ENCODE measurements at regions not wholly inside any gene's neighbourhood (a gene's known extent, or its start where the extent isn't known, plus 50 kb on each side); places are given as distances from the start of the nearest gene placed in this dataset.
A peak's percentile ranks its signal among the peaks of the same experiment; 100 is the strongest.

DNA sequence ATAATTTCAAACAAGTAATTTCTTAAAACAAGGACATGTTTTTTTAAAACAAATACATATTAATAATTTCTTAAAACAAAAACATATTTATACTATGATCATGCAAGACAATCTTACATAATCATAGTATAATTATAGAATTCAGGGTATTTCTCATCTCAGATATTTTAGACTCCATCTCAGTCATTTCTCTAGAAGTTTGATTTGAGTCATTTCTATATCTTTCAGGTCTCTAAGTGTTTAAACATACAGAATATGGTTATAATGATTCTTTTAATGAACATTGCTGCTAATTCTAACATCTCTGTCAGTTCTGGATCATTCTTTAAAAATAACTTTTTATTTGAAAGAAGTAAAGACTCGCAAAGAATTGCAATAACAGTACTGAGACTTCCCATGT is 154.2 kb upstream of the KYNU start:
- ChIA-PET CTCF (no interaction called here), POLR2A (no interaction called here)
- DNase-seq (ENCODE audit: extremely low spot score) = no peak
- no peak for TF ChIP-seq TARDBP (IDR thresholded peaks at IDR 0.05)
- no peak for TF ChIP-seq FOXM1 (IDR thresholded peaks at IDR 0.05; ENCODE audit: borderline replicate concordance)
- no peak for TF ChIP-seq ELF4 (IDR thresholded peaks at IDR 0.05)
- TF ChIP-seq HDGF (IDR thresholded peaks at IDR 0.05; ENCODE audit: borderline replicate concordance) = no peak
- TF ChIP-seq ARNT (IDR thresholded peaks at IDR 0.05) = no peak
- TF ChIP-seq SUZ12 (IDR thresholded peaks at IDR 0.05) = no peak
- no peak for TF ChIP-seq ZNF384 (IDR thresholded peaks at IDR 0.05)
- TF ChIP-seq FOXA1 (IDR thresholded peaks at IDR 0.05) = no peak
- TF ChIP-seq FOXK2 (IDR thresholded peaks at IDR 0.05) = no peak

DNA sequence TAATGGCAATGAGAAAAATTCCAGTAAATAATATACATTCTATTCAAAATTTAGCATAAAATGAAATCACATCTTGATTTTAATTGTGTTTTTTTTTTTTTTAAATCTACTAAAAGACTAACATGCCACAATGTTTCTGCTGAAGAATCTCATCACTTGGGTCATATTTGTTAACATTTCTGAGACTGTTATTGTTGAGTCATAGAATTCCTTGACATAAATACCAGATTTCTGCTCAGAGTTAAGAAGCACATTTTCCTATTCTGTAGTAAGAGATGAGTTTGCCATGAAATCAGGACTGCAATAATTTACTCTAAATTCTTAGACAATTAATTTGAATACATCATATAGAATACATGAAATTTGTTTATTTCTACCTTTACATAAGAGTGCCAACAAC is 154.9 kb upstream of the KYNU start:
- TF ChIP-seq FOXA1 (IDR thresholded peaks at IDR 0.05) = no peak
- TF ChIP-seq FOXM1 (IDR thresholded peaks at IDR 0.05; ENCODE audit: borderline replicate concordance) = no peak
- no peak for TF ChIP-seq ELF4 (IDR thresholded peaks at IDR 0.05)
- TF ChIP-seq SP1 (IDR thresholded peaks at IDR 0.05) = no peak
- DNase-seq (ENCODE audit: extremely low spot score) = no peak
- POLR2A ChIA-PET = no interaction called here
- CTCF ChIA-PET = no interaction called here

DNA sequence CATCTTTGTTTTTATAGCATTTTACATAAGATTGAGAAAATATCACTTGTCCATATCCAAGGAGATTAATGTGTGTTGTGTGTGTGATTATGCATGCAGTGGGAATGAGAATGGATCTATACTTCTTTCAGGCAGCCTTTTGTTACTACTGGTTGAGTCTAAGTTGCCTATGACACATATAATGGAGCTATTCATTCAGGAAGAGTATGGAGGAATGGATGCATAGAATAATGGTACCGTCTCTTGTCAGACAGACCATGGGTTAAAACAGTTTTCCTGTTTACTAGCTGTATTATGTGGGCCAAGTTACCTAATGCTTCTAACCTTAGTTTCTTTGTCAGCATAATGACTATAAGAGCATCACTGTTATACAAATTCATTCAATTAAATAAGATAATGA is 155.4 kb upstream of the KYNU start:
- CTCF ChIA-PET = no interaction called here
- DNase-seq (ENCODE audit: extremely low spot score) = no peak
- TF ChIP-seq FOXK2 (IDR thresholded peaks at IDR 0.05) (no peak), HDGF (IDR thresholded peaks at IDR 0.05; ENCODE audit: borderline replicate concordance) (no peak), L3MBTL2 (conservative IDR thresholded peaks at IDR 0.05) (no peak), TARDBP (IDR thresholded peaks at IDR 0.05) (no peak), FOXA1 (IDR thresholded peaks at IDR 0.05) (no peak), LEF1 (IDR thresholded peaks at IDR 0.05; ENCODE audit: borderline replicate concordance) (no peak), SP1 (IDR thresholded peaks at IDR 0.05) (no peak), ARNT (IDR thresholded peaks at IDR 0.05) (no peak), CTBP1 (IDR thresholded peaks at IDR 0.05; ENCODE audit: borderline replicate concordance) (no peak), NFRKB (IDR thresholded peaks at IDR 0.05) (no peak), FOXM1 (IDR thresholded peaks at IDR 0.05; ENCODE audit: borderline replicate concordance) (no peak), ZNF384 (IDR thresholded peaks at IDR 0.05) (no peak), SUZ12 (IDR thresholded peaks at IDR 0.05) (no peak), ELF4 (IDR thresholded peaks at IDR 0.05) (no peak), BHLHE40 (IDR thresholded peaks at IDR 0.05; ENCODE audit: borderline replicate concordance) (no peak)
- TF ChIP-seq, protein P1, sequence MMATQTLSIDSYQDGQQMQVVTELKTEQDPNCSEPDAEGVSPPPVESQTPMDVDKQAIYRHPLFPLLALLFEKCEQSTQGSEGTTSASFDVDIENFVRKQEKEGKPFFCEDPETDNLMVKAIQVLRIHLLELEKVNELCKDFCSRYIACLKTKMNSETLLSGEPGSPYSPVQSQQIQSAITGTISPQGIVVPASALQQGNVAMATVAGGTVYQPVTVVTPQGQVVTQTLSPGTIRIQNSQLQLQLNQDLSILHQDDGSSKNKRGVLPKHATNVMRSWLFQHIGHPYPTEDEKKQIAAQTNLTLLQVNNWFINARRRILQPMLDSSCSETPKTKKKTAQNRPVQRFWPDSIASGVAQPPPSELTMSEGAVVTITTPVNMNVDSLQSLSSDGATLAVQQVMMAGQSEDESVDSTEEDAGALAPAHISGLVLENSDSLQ (IDR thresholded peaks at IDR 0.05) = no peak
- POLR2A ChIA-PET = no interaction called here

DNA sequence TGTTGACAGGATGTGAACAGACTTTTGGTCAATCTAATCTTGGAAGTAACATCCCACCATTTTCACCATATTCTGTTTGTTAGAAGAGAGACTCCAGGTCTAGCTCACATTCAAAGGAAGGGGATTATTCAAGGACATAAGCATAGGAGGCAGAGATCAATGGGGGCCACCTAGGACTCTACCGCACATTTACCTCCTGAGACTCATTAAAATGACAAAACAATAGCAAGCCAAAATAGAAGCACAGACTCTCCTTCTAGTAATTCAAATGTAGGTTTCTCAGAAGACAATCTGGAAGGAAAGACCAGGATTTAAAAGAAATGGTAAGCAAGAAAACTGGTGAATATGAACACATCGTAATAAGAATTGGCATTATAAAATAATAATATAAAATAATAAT is 156.4 kb upstream of the KYNU start:
- DNase-seq (ENCODE audit: extremely low spot score) = no peak
- TF ChIP-seq ARNT (IDR thresholded peaks at IDR 0.05) = no peak
- TF ChIP-seq HDGF (IDR thresholded peaks at IDR 0.05; ENCODE audit: borderline replicate concordance) = no peak
- no peak for TF ChIP-seq SP1 (IDR thresholded peaks at IDR 0.05)
- no peak for TF ChIP-seq ELF4 (IDR thresholded peaks at IDR 0.05)
- TF ChIP-seq L3MBTL2 (conservative IDR thresholded peaks at IDR 0.05) = no peak
- no peak for TF ChIP-seq LEF1 (IDR thresholded peaks at IDR 0.05; ENCODE audit: borderline replicate concordance)
- ChIA-PET POLR2A (no interaction called here), CTCF (no interaction called here)

DNA sequence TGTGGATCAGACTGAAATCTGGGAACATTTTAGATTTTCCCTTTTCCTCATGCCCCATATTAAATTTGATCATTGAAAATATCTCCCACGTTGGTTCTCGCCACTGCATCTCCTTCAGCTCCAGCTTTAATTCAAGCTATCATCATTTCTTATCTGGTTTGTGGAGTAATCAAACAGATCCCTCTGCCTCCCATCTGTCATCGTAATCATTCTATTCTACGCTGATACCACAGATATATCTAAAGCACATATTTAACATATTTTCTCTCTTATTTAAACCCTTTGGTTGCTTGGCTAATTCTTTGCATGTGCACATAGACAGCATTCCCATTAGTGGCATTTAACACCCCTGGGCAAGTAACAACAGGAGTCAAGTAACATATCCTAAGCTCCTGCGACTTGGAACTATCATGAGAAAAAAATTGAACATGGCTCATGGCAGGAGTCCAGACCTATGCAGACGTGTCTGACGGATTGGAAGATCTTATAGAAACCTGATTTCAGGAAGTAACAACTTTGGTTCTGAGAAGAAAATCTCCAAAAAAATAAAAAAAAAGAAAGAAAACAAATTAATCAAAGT is 158.8 kb upstream of the KYNU start:
- TF ChIP-seq FOXA1 (IDR thresholded peaks at IDR 0.05) = no peak
- no peak for TF ChIP-seq NFRKB (IDR thresholded peaks at IDR 0.05)
- no peak for TF ChIP-seq ZNF384 (IDR thresholded peaks at IDR 0.05)
- TF ChIP-seq ARNT (IDR thresholded peaks at IDR 0.05) = no peak
- no peak for TF ChIP-seq BHLHE40 (IDR thresholded peaks at IDR 0.05; ENCODE audit: borderline replicate concordance)
- TF ChIP-seq, protein P1 (IDR thresholded peaks at IDR 0.05) = no peak
- no peak for TF ChIP-seq FOXM1 (IDR thresholded peaks at IDR 0.05; ENCODE audit: borderline replicate concordance)
- no peak for TF ChIP-seq SUZ12 (IDR thresholded peaks at IDR 0.05)
- TF ChIP-seq TARDBP (IDR thresholded peaks at IDR 0.05) = no peak
- no peak for TF ChIP-seq LEF1 (IDR thresholded peaks at IDR 0.05; ENCODE audit: borderline replicate concordance)
- no peak for TF ChIP-seq L3MBTL2 (conservative IDR thresholded peaks at IDR 0.05)
- no peak for TF ChIP-seq ELF4 (IDR thresholded peaks at IDR 0.05)
- CTCF ChIA-PET = no interaction called here
- POLR2A ChIA-PET = no interaction called here
- no peak for DNase-seq (ENCODE audit: extremely low spot score)

DNA sequence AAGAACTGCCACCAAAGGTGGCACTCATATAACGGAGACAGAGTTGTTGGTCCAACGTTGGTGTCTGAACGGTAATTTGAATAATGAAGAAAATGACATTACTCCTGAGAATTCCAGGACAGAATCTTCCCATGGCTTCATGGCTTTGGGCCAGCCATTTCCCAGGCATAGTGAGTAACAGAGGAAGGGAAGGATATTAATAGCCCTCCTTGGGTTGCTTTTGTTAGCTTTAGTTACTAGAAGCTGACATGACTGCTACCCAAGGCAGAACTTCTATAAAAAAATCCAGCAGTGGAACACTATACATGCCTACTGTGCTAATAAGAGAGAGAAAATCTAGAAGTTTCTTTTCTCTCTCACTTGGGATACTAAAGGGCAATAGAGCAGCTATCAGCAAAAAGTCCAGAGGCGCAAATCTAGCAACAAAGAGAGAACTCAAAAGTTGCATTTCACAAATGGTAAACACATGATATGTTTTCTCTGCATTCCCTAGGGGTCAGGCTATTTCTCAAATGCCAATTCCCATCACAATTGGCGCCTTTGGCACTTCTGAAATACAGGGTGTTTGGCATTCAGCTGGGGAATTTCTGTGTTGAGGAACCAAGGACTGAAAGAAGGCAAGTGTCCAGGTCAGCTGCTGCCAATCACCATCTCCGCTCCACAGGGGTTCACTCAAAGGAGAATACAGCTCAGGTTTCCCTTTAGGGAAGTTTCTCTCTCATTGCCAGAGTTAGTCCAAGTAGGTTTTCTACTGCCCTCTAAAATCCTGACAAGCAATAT is 160.8 kb upstream of the KYNU start:
- ChIA-PET POLR2A (no interaction called here), CTCF (no interaction called here)
- TF ChIP-seq, protein P1 (IDR thresholded peaks at IDR 0.05) = peak; percentile 83
- no peak for TF ChIP-seq ELF4 (IDR thresholded peaks at IDR 0.05)
- DNase-seq (ENCODE audit: extremely low spot score) = peak; percentile 6

DNA sequence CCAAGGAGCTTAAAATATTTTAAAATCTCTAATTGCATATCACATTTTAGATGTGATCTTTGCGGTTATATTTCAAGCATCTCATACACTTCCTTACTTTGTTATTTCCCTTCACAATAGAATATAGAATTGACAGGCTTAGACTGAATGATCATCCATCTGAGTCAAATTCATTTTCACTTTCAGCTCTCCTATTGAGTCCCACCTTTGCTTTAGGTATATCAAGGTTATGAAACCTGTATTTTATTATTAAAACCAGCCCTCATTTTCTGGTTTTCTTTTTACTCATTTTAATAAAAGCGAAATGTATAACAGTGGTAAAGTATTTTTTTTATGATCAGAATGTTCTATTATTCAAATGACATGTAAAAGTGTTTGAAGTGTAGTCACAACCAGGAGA is 162.9 kb upstream of the KYNU start:
- ChIA-PET POLR2A (no interaction called here), CTCF (no interaction called here)
- no peak for TF ChIP-seq L3MBTL2 (conservative IDR thresholded peaks at IDR 0.05)
- TF ChIP-seq, protein P1 (IDR thresholded peaks at IDR 0.05) = no peak
- no peak for TF ChIP-seq TARDBP (IDR thresholded peaks at IDR 0.05)
- no peak for TF ChIP-seq LEF1 (IDR thresholded peaks at IDR 0.05; ENCODE audit: borderline replicate concordance)
- TF ChIP-seq ARNT (IDR thresholded peaks at IDR 0.05) = no peak
- no peak for TF ChIP-seq FOXM1 (IDR thresholded peaks at IDR 0.05; ENCODE audit: borderline replicate concordance)
- no peak for TF ChIP-seq NFRKB (IDR thresholded peaks at IDR 0.05)
- TF ChIP-seq SUZ12 (IDR thresholded peaks at IDR 0.05) = no peak
- TF ChIP-seq BHLHE40 (IDR thresholded peaks at IDR 0.05; ENCODE audit: borderline replicate concordance) = no peak
- no peak for TF ChIP-seq ZNF384 (IDR thresholded peaks at IDR 0.05)
- no peak for TF ChIP-seq CTBP1 (IDR thresholded peaks at IDR 0.05; ENCODE audit: borderline replicate concordance)
- no peak for TF ChIP-seq ELF4 (IDR thresholded peaks at IDR 0.05)
- no peak for DNase-seq (ENCODE audit: extremely low spot score)
